ENCODE measurements at regions not wholly inside any gene's neighbourhood (a gene's known extent, or its start where the extent isn't known, plus 50 kb on each side); places are given as distances from the start of the nearest gene placed in this dataset.

DNA sequence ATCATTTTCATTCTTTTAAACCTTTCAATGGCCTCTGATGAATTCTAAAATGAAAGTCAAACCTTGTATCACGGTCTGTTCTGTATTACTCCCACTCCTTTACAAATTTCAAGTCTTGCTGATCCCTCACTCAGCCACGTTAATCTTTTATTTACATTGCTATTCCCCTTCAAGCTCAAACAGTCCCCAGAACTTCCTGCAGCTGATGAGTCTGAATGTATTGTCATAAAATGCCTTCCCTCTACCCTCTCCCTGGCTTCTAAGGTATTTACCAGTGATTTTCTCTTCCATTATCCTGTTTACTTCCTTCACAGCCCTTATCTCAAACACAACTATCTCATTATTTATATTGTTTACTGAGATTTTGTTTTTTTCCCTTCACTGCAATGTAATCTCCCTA is 562.3 kb upstream of the C9orf72 start (continued):
- no peak for TF ChIP-seq CBX2 (IDR thresholded peaks at IDR 0.05; ENCODE audit: low read depth, low read length)
- no peak for TF ChIP-seq CBX2 (CRISPR knock-in tag; IDR thresholded peaks at IDR 0.05; ENCODE audit: low read depth)
- TF ChIP-seq, protein P1, sequence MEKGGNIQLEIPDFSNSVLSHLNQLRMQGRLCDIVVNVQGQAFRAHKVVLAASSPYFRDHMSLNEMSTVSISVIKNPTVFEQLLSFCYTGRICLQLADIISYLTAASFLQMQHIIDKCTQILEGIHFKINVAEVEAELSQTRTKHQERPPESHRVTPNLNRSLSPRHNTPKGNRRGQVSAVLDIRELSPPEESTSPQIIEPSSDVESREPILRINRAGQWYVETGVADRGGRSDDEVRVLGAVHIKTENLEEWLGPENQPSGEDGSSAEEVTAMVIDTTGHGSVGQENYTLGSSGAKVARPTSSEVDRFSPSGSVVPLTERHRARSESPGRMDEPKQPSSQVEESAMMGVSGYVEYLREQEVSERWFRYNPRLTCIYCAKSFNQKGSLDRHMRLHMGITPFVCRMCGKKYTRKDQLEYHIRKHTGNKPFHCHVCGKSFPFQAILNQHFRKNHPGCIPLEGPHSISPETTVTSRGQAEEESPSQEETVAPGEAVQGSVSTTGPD (CRISPR knock-in tag; IDR thresholded peaks at IDR 0.05): no peak
- TF ChIP-seq MTA3 (CRISPR knock-in tag; IDR thresholded peaks at IDR 0.05): no peak
- no peak for TF ChIP-seq NRL (CRISPR knock-in tag; IDR thresholded peaks at IDR 0.05; ENCODE audit: borderline replicate concordance)
- TF ChIP-seq, protein P2, sequence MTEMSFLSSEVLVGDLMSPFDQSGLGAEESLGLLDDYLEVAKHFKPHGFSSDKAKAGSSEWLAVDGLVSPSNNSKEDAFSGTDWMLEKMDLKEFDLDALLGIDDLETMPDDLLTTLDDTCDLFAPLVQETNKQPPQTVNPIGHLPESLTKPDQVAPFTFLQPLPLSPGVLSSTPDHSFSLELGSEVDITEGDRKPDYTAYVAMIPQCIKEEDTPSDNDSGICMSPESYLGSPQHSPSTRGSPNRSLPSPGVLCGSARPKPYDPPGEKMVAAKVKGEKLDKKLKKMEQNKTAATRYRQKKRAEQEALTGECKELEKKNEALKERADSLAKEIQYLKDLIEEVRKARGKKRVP (CRISPR knock-in tag; IDR thresholded peaks at IDR 0.05): no peak

DNA sequence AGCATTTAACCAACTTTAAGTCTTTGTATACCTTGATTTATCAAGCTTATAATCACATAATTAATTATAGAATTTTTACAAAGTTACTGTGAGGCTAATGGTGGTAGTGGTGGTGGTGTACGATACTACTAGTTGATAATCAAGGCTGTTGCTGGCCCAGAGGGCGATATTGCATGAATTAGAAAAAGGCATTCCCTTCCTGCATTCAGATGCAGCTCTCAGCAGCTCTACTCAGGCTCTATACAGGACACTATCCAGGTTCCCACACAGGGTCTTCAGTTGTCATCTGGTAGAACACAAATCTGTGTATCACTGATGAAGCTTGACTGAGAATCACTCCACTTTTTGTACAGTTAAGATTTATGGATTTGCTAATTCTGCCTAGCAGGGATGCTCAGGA is 562.8 kb upstream of the C9orf72 start:
- DNase-seq (ENCODE audit: low spot score): no peak
- BruUV-seq (replicated peaks): no TSS peak
- TF ChIP-seq ZNF225 (CRISPR knock-in tag; IDR thresholded peaks at IDR 0.05) (no peak), AGO2 (optimal IDR thresholded peaks at IDR 0.05; ENCODE audit: low read depth, low read length) (no peak), MTF2 (CRISPR knock-in tag; IDR thresholded peaks at IDR 0.05; ENCODE audit: borderline replicate concordance) (no peak), ZNF224 (CRISPR knock-in tag; IDR thresholded peaks at IDR 0.05) (no peak), NFYB (CRISPR knock-in tag; IDR thresholded peaks at IDR 0.05) (no peak), NFIC (IDR thresholded peaks at IDR 0.05; ENCODE audit: low read length) (no peak)
- TF ChIP-seq, protein P3, sequence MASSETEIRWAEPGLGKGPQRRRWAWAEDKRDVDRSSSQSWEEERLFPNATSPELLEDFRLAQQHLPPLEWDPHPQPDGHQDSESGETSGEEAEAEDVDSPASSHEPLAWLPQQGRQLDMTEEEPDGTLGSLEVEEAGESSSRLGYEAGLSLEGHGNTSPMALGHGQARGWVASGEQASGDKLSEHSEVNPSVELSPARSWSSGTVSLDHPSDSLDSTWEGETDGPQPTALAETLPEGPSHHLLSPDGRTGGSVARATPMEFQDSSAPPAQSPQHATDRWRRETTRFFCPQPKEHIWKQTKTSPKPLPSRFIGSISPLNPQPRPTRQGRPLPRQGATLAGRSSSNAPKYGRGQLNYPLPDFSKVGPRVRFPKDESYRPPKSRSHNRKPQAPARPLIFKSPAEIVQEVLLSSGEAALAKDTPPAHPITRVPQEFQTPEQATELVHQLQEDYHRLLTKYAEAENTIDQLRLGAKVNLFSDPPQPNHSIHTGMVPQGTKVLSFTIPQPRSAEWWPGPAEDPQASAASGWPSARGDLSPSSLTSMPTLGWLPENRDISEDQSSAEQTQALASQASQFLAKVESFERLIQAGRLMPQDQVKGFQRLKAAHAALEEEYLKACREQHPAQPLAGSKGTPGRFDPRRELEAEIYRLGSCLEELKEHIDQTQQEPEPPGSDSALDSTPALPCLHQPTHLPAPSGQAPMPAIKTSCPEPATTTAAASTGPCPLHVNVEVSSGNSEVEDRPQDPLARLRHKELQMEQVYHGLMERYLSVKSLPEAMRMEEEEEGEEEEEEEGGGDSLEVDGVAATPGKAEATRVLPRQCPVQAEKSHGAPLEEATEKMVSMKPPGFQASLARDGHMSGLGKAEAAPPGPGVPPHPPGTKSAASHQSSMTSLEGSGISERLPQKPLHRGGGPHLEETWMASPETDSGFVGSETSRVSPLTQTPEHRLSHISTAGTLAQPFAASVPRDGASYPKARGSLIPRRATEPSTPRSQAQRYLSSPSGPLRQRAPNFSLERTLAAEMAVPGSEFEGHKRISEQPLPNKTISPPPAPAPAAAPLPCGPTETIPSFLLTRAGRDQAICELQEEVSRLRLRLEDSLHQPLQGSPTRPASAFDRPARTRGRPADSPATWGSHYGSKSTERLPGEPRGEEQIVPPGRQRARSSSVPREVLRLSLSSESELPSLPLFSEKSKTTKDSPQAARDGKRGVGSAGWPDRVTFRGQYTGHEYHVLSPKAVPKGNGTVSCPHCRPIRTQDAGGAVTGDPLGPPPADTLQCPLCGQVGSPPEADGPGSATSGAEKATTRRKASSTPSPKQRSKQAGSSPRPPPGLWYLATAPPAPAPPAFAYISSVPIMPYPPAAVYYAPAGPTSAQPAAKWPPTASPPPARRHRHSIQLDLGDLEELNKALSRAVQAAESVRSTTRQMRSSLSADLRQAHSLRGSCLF (CRISPR knock-in tag; IDR thresholded peaks at IDR 0.05; ENCODE audit: borderline replicate concordance): no peak
- TF ChIP-seq, protein P4, sequence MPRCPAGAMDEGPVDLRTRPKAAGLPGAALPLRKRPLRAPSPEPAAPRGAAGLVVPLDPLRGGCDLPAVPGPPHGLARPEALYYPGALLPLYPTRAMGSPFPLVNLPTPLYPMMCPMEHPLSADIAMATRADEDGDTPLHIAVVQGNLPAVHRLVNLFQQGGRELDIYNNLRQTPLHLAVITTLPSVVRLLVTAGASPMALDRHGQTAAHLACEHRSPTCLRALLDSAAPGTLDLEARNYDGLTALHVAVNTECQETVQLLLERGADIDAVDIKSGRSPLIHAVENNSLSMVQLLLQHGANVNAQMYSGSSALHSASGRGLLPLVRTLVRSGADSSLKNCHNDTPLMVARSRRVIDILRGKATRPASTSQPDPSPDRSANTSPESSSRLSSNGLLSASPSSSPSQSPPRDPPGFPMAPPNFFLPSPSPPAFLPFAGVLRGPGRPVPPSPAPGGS (CRISPR knock-in tag; IDR thresholded peaks at IDR 0.05): no peak
- TF ChIP-seq, protein P5, sequence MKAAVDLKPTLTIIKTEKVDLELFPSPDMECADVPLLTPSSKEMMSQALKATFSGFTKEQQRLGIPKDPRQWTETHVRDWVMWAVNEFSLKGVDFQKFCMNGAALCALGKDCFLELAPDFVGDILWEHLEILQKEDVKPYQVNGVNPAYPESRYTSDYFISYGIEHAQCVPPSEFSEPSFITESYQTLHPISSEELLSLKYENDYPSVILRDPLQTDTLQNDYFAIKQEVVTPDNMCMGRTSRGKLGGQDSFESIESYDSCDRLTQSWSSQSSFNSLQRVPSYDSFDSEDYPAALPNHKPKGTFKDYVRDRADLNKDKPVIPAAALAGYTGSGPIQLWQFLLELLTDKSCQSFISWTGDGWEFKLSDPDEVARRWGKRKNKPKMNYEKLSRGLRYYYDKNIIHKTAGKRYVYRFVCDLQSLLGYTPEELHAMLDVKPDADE (CRISPR knock-in tag; IDR thresholded peaks at IDR 0.05): no peak
- intact Hi-C loops (cut with micrococcal nuclease; ENCODE audit: unreplicated experiment) (no loop called here), in situ Hi-C loops (cut with HindIII; ENCODE audit: extremely low pct_ligation_motif_present, low pct_unique_long_range_greater_than_20kb) (loop anchor here (25.0 kb wide), 1 partner anchor 99 kb away; no protein-coding TSS in a partner anchor)
- Histone ChIP-seq H2AFZ (ENCODE audit: low read length) (no peak overlapping the region), H3K4me1 (ENCODE audit: insufficient read depth, low read length) (no peaks in the 10 kb centered on the region), H3K79me2 (ENCODE audit: insufficient read depth, low read length) (no peaks in the 10 kb centered on the region), H3K9me3 (ENCODE audit: low read length) (no peaks in the 10 kb centered on the region), H3K27ac (ENCODE audit: extremely low read length, insufficient read depth, low read length) (no peak overlapping the region), H3K4me3 (replicated peaks in 1 of 3; ENCODE audit: insufficient read depth in 1 of 3, low read depth in 2 of 3, low read length in 3 of 3) (no peak overlapping the region), H3K27me3 (ENCODE audit: control insufficient read depth in 1 of 2, insufficient read depth in 2 of 2, low read length in 2 of 2) (no peaks in the 10 kb centered on the region), H3K4me2 (ENCODE audit: low read depth, low read length) (no peak overlapping the region), H3K36me3 (replicated peaks in 1 of 2; ENCODE audit: control insufficient read depth in 1 of 2, insufficient read depth in 2 of 2, low read length in 2 of 2) (no peaks in the 10 kb centered on the region), H3K9ac (ENCODE audit: insufficient read depth, low read depth, low read length) (no peak overlapping the region), H4K20me1 (ENCODE audit: insufficient read depth, low read length) (no peaks in the 10 kb centered on the region)
- WGBS (ENCODE audit: low lambda C conversion rate): 0% methylated on average over 2 of the region's 2 CpGs
- ATAC-seq: no peak
- POLR2A ChIA-PET: no interaction called here
- CTCF ChIA-PET (ENCODE audit: low intra/inter-chr PET ratio, low total read pairs): no interaction called here
- no peak for FAIRE-seq
